ENCODE measurements at regions not wholly inside any gene's neighbourhood (a gene's known extent, or its start where the extent isn't known, plus 50 kb on each side); places are given as distances from the start of the nearest gene placed in this dataset.
"Not testable (repeated sequence)": the region's sequence is repeated elsewhere in the genome, so short reads cannot be mapped to it uniquely, and the experiment has no call there.

GRCh38 chr6:144936764-144937163, 651.6 kb downstream of the UTRN start:
- DNase-seq (ENCODE audit: extremely low spot score) = no peak
- 65% methylated on average over 2 of the region's 2 CpGs for WGBS

GRCh38 chr6:144939921-144940320, 654.8 kb downstream of the UTRN start:
- no peak for DNase-seq (ENCODE audit: extremely low spot score)
- H3K36me3 ChIP-seq (ENCODE audit: insufficient read depth) = no peaks in the 10 kb centered on the region
- H3K27ac ChIP-seq (ENCODE audit: low read depth) = no peak overlapping the region
- no peaks in the 10 kb centered on the region for H3K4me1 ChIP-seq (ENCODE audit: insufficient read depth)
- no peak overlapping the region for H3K4me3 ChIP-seq (ENCODE audit: low read depth, low read length)
- WGBS = 96% methylated on average over 1 of the region's 1 CpG

More at GRCh38 chr6:144936764-144937163, 651.6 kb downstream of the UTRN start:
- H3K36me3 ChIP-seq (ENCODE audit: insufficient read depth) = no peaks in the 10 kb centered on the region
- H3K4me3 ChIP-seq (ENCODE audit: low read depth, low read length) = no peak overlapping the region
- H3K4me1 ChIP-seq (ENCODE audit: insufficient read depth) = no peaks in the 10 kb centered on the region
- H3K27ac ChIP-seq (ENCODE audit: low read depth) = no peak overlapping the region

DNA sequence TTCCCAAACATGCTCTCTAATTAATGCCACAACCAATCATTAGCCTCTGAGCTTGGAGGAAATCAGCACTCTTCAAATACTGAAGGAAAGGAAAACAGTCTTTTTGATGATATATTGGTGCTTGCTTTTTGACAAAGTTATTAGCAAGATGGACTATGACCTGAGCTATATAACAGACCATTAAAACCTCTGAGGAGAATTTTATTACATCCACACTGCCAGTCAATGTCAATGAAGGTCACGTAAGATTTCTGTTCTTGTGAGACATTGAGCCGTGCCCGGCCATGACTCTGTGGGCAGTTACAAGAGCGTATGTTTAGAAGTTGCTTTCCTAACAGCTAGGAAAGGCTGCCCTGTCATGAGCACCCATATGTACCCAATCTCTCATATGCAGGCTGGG, 659.0 kb downstream of the UTRN start:
- 85% methylated on average over 4 of the region's 4 CpGs for WGBS
- H3K36me3 ChIP-seq (ENCODE audit: insufficient read depth) = no peaks in the 10 kb centered on the region
- no peak overlapping the region for H3K4me3 ChIP-seq (ENCODE audit: low read depth, low read length)
- DNase-seq (ENCODE audit: extremely low spot score) = no peak
- H3K27ac ChIP-seq (ENCODE audit: low read depth) = no peak overlapping the region
- H3K4me1 ChIP-seq (ENCODE audit: insufficient read depth) = no peaks in the 10 kb centered on the region

DNA sequence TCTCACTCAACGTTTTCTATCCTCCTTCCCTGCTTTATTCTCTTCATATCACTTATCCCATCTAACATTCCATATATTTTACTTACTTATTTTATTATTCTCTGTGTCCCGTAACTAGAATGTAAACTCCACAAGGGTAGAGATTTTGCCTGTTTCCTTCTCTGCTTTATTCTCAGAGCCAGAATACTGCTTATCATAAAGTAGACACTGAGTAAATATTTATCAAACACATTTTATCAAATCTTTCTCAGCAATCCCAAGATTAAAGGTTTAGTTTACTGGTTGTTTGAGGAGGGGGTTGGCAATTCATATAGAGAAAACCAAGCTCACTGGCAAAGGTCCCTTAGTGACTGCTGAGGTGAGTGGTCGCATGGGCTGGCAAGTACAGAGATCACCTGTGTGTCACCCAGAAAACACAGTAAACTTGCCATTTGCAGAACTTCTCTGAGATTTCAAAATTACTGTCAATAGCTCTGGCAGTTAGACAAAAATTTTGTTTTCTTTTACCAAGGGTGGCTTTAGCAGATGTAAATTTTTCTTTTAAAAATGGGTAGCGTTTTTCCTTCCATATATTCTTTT, 662.4 kb downstream of the UTRN start:
- no peaks in the 10 kb centered on the region for H3K4me1 ChIP-seq (ENCODE audit: insufficient read depth)
- WGBS = 60% methylated on average over 4 of the region's 4 CpGs
- DNase-seq (ENCODE audit: extremely low spot score) = no peak
- H3K36me3 ChIP-seq (ENCODE audit: insufficient read depth) = no peaks in the 10 kb centered on the region
- H3K27ac ChIP-seq (ENCODE audit: low read depth) = no peak overlapping the region
- no peak overlapping the region for H3K4me3 ChIP-seq (ENCODE audit: low read depth, low read length)

DNA sequence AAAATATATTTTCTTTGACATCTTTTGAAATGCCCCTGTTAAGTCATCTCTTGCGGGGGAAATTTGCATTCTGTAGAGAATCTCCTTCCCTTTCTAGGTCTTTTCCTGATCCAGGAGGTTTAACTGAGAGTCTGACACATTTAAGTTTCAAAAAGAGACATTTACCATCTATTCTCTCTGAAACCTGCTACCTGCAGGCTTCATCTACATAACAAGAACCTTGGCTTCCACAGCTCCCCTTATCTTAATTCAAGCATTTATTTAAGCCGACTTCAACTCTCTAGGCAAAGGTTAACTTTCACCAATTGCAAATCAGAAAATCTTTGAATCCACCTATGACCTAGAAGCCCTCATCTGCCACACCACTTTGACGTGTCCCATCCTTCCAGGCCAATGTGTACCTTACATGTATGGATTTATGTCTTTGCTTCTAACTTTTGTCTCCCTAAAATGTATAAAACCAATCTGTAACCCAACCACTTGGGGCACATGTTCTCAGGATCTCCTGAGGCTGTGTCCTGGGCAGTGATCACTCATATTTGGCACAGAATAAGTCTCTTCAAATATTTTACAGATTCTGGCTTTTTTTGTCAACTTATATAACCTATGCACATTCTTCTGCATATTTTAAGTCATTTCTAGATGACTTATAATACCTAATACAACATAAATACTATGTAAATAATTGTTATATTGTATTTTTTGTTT, 666.7 kb downstream of the UTRN start:
- no peak overlapping the region for H3K27ac ChIP-seq (ENCODE audit: low read depth)
- WGBS = 63% methylated on average over 3 of the region's 3 CpGs
- no peak overlapping the region for H3K4me3 ChIP-seq (ENCODE audit: low read depth, low read length)
- DNase-seq (ENCODE audit: extremely low spot score) = no peak
- H3K4me1 ChIP-seq (ENCODE audit: insufficient read depth) = no peaks in the 10 kb centered on the region
- no peaks in the 10 kb centered on the region for H3K36me3 ChIP-seq (ENCODE audit: insufficient read depth)

DNA sequence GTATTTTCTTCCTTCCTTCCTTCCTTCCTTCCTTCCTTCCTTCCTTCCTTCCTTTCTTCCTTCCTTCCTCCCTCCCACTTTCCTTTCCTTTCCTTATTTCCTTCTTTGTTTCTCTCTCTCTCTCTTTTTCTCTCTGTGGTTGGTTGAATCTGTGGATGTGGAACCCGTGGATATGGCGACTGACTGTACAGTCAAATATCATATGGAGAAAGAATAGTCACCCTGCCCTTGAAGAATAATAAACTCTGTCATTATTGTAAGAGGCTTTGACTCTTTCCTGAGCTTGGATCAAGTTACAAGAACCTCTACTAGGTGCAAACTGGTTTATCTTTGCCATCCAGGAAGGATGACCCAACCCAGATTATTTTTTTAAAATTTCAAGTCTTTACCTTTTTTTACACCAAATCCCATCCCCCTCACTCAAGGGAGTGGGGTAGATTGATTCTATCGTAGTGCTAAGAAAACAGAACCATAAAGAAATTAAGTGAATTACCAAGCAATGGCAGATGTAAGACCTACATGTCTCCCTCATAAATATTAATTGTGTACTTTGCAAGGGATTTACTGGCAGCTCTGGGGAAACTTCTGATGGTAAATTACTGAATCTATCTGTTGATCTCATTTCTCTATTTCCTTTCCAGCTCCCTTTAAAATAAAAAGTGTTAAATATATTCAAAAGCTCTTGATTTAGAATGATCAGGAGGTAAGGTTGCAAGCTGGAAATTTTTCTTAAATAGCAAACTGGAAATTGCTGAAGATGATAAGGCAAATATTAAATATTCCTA, 667.5 kb downstream of the UTRN start:
- Histone ChIP-seq H3K4me3 (ENCODE audit: low read depth, low read length) (no peak overlapping the region), H3K27ac (ENCODE audit: low read depth) (no peak overlapping the region), H3K36me3 (ENCODE audit: insufficient read depth) (no peaks in the 10 kb centered on the region), H3K4me1 (ENCODE audit: insufficient read depth) (no peaks in the 10 kb centered on the region)
- no peak for DNase-seq (ENCODE audit: extremely low spot score)
- 86% methylated on average over 3 of the region's 3 CpGs for WGBS

- no peak for DNase-seq (ENCODE audit: extremely low spot score)
- no peak overlapping the region for H3K4me3 ChIP-seq (ENCODE audit: low read depth, low read length)
- H3K36me3 ChIP-seq (ENCODE audit: insufficient read depth) = no peaks in the 10 kb centered on the region
- no peak overlapping the region for H3K27ac ChIP-seq (ENCODE audit: low read depth)
- no peaks in the 10 kb centered on the region for H3K4me1 ChIP-seq (ENCODE audit: insufficient read depth)
- 80% methylated on average over 5 of the region's 5 CpGs for WGBS
Measured at GRCh38 chr6:144953552-144954240, 668.6 kb downstream of the UTRN start.

GRCh38 chr6:144954241-144954556, 669.1 kb downstream of the UTRN start:
- H3K4me3 ChIP-seq (ENCODE audit: low read depth, low read length) = no peak overlapping the region
- H3K36me3 ChIP-seq (ENCODE audit: insufficient read depth) = no peaks in the 10 kb centered on the region
- no peaks in the 10 kb centered on the region for H3K4me1 ChIP-seq (ENCODE audit: insufficient read depth)
- no peak for DNase-seq (ENCODE audit: extremely low spot score)
- WGBS = 92% methylated on average over 3 of the region's 3 CpGs
- H3K27ac ChIP-seq (ENCODE audit: low read depth) = no peak overlapping the region

- H3K4me3 ChIP-seq (ENCODE audit: low read depth, low read length) = no peak overlapping the region
- no peak overlapping the region for H3K27ac ChIP-seq (ENCODE audit: low read depth)
- WGBS = 16% methylated on average over 2 of the region's 2 CpGs
- H3K36me3 ChIP-seq (ENCODE audit: insufficient read depth) = no peaks in the 10 kb centered on the region
- DNase-seq (ENCODE audit: extremely low spot score) = no peak
- no peaks in the 10 kb centered on the region for H3K4me1 ChIP-seq (ENCODE audit: insufficient read depth)
Measured at GRCh38 chr6:144955392-144955791, 670.3 kb downstream of the UTRN start.

GRCh38 chr6:144955859-144956258, 670.7 kb downstream of the UTRN start:
- no peak overlapping the region for H3K4me3 ChIP-seq (ENCODE audit: low read depth, low read length)
- no peak for DNase-seq (ENCODE audit: extremely low spot score)
- H3K27ac ChIP-seq (ENCODE audit: low read depth) = no peak overlapping the region
- 63% methylated on average over 3 of the region's 3 CpGs for WGBS
- H3K36me3 ChIP-seq (ENCODE audit: insufficient read depth) = no peaks in the 10 kb centered on the region
- no peaks in the 10 kb centered on the region for H3K4me1 ChIP-seq (ENCODE audit: insufficient read depth)

- DNase-seq (ENCODE audit: extremely low spot score); H3K27ac ChIP-seq (ENCODE audit: low read depth); H3K4me1 ChIP-seq (ENCODE audit: insufficient read depth); H3K36me3 ChIP-seq (ENCODE audit: insufficient read depth); H3K4me3 ChIP-seq (ENCODE audit: low read depth, low read length): not testable (repeated sequence)
Measured at GRCh38 chr6:144956697-144957096, 671.6 kb downstream of the UTRN start.

- DNase-seq (ENCODE audit: extremely low spot score) = no peak
- WGBS = 98% methylated on average over 1 of the region's 1 CpG
- no peaks in the 10 kb centered on the region for H3K4me1 ChIP-seq (ENCODE audit: insufficient read depth)
Measured at GRCh38 chr6:144957236-144957937, 672.3 kb downstream of the UTRN start.

DNA sequence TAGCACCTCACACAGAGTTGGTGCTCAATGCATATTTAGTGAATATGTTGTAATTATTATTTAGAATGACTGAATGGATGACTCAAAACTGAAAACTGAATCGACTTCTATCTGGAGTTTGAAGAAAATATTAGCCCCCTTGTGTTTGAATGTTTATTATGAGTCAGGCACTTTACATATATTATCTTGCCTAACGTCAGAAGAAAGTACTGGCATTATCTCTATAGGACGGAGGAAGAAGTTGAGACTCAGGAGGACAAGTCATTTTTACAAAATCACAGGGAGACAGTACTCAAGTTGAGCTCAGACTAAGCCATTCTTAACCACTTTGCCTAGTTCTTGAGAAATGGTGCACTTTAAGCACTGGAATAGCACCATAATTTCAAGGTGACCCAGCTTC, 684.0 kb downstream of the UTRN start:
- Histone ChIP-seq H3K4me1 (ENCODE audit: insufficient read depth) (no peaks in the 10 kb centered on the region), H3K36me3 (ENCODE audit: insufficient read depth) (no peaks in the 10 kb centered on the region), H3K4me3 (ENCODE audit: low read depth, low read length) (no peak overlapping the region), H3K27ac (ENCODE audit: low read depth) (no peak overlapping the region)
- no peak for DNase-seq (ENCODE audit: extremely low spot score)
- WGBS = 70% methylated on average over 3 of the region's 3 CpGs

More at GRCh38 chr6:144957236-144957937, 672.3 kb downstream of the UTRN start:
- Histone ChIP-seq H3K27ac (ENCODE audit: low read depth) (no peak overlapping the region), H3K4me3 (ENCODE audit: low read depth, low read length) (no peak overlapping the region), H3K36me3 (ENCODE audit: insufficient read depth) (no peaks in the 10 kb centered on the region)
